Fibroblast of skin of left quadriceps (primary cell): ENCODE measurements at regions not wholly inside any gene's neighbourhood (a gene's known extent, or its start where the extent isn't known, plus 50 kb on each side); places are given as distances from the start of the nearest gene placed in this dataset.
"Not testable (repeated sequence)": the region's sequence is repeated elsewhere in the genome, so short reads cannot be mapped to it uniquely, and the experiment has no call there.

ENCODE experiments used
- DNase-seq, 2 experiments: peaks; one replicate each; pipeline ENCODE4 v3.0.0-alpha.2; 2013; ENCODE audit warnings: low read depth in 2 of 2

- no peak for DNase-seq
Measured at GRCh38 chr1:9441451-9442133, 97.7 kb upstream of the SLC25A33 start.

- no peak for DNase-seq
Measured at GRCh38 chr1:9442278-9442846, 96.9 kb upstream of the SLC25A33 start.

GRCh38 chr1:9442986-9443385 lies 96.3 kb upstream of the SLC25A33 start:
- DNase-seq, result no peak

- no peak for DNase-seq
Measured at GRCh38 chr1:9443913-9444445, 95.3 kb upstream of the SLC25A33 start.

GRCh38 chr1:9444532-9444931 lies 94.7 kb upstream of the SLC25A33 start:
- DNase-seq, result no peak

GRCh38 chr1:9445081-9445480 lies 94.2 kb upstream of the SLC25A33 start:
- DNase-seq, result not testable (repeated sequence)

- DNase-seq, result no peak
Measured at GRCh38 chr1:9447215-9447960, 91.9 kb upstream of the SLC25A33 start.

- no peak for DNase-seq
Measured at GRCh38 chr1:9448132-9449109, 90.8 kb upstream of the SLC25A33 start.

GRCh38 chr1:9449110-9449627 lies 90.1 kb upstream of the SLC25A33 start:
- no peak for DNase-seq

- DNase-seq, result no peak
Measured at GRCh38 chr1:9449976-9450696, 89.1 kb upstream of the SLC25A33 start.

- no peak for DNase-seq
Measured at GRCh38 chr1:9451081-9451480, 88.2 kb upstream of the SLC25A33 start.

GRCh38 chr1:9452516-9453140 lies 86.6 kb upstream of the SLC25A33 start:
- DNase-seq, result no peak

- no peak for DNase-seq
Measured at GRCh38 chr1:9453375-9453774, 85.9 kb upstream of the SLC25A33 start.

- DNase-seq, result no peak
Measured at GRCh38 chr1:9453779-9454418, 85.4 kb upstream of the SLC25A33 start.

GRCh38 chr1:9454494-9455066 lies 84.7 kb upstream of the SLC25A33 start:
- no peak for DNase-seq

GRCh38 chr1:9455487-9456234 lies 83.6 kb upstream of the SLC25A33 start:
- DNase-seq, result no peak

- DNase-seq, result no peak
Measured at GRCh38 chr1:9456833-9457232, 82.4 kb upstream of the SLC25A33 start.

- DNase-seq, result no peak
Measured at GRCh38 chr1:9459816-9460407, 79.4 kb upstream of the SLC25A33 start.
